GM11168 (cell line): ENCODE measurements at regions not wholly inside any gene's neighbourhood (a gene's known extent, or its start where the extent isn't known, plus 50 kb on each side); places are given as distances from the start of the nearest gene placed in this dataset.

Experiments used
- in situ Hi-C: fragments of 300-500 bp; cut with MboI; formaldehyde crosslinking; loops from one replicate; pipeline ENCODE4 v1.12.0; 2022; ENCODE audit warnings: low sequenced_read_pairs; ENCODE audit not compliant: unreplicated experiment

DNA sequence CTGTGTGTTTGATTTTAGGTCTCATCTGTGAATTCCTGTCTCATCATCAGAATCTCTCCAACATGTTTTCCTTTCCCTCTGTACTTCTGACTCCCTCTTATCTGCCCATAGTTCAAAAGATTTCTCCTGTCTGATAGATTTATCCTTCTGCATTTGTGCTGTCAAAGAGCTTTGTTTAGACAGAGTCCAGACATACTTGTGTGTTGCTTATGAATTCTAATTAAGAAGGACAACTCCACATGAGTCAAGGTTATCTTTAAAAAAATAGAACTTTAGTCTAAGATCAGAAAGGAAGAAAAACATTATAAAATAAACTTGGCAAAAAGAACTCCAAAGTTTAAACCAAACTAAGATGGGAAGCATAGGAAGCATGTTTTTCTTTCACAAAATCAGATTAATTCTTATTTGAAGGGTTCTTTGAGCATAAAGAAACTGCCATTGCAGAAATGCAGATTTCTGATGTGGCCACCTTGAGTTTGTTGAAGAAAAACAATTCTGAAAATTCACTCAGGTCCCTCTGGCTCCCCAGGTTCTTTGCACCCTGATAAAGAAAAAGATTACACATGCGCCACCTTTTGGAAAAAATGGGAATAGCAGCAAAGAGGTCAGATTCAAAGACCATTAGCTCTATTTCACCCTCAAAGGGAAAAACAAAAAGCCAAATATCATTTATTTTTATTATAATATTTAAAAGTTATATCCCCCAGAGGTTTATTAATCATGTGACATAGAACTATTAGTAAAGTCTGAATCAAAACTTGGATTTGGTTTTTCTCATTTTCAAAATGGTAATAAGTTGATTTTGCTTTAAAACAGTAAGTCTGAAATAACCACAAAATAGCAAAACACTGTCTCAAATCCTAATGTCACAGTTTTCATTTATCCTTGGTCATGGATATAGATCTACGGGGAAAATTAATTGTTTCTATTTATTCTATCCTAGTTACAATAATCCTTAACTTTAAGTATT, 143.7 kb upstream of the DCN start:
- in situ Hi-C loops = loop anchor here (25.0 kb wide), 1 partner anchor 339 kb away; no protein-coding TSS in a partner anchor

- in situ Hi-C loops = no loop called here
Observed at GRCh38 chr12:91320999-91321398, 138.4 kb upstream of the DCN start.

- in situ Hi-C loops = no loop called here
Observed at GRCh38 chr12:91319071-91319760, 136.6 kb upstream of the DCN start.

GRCh38 chr12:91317306-91317705, 134.7 kb upstream of the DCN start:
- in situ Hi-C loops = no loop called here

DNA sequence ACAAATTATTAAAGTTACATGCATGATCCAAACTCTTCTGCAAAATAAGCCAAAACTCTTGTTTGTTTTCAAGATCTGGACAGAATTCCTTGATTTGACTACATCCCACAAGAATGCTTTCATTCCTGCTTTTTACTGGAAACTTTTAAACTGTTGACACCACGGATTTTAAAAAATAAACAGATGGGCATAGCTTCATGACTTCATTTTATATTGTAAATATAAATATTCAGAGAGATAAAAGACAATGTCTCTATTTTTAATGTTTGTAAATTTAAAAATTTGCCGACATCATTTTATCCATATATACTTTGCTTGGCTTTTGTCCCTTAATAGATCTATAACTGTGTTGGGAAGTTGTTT, 134.3 kb upstream of the DCN start:
- in situ Hi-C loops = no loop called here

DNA sequence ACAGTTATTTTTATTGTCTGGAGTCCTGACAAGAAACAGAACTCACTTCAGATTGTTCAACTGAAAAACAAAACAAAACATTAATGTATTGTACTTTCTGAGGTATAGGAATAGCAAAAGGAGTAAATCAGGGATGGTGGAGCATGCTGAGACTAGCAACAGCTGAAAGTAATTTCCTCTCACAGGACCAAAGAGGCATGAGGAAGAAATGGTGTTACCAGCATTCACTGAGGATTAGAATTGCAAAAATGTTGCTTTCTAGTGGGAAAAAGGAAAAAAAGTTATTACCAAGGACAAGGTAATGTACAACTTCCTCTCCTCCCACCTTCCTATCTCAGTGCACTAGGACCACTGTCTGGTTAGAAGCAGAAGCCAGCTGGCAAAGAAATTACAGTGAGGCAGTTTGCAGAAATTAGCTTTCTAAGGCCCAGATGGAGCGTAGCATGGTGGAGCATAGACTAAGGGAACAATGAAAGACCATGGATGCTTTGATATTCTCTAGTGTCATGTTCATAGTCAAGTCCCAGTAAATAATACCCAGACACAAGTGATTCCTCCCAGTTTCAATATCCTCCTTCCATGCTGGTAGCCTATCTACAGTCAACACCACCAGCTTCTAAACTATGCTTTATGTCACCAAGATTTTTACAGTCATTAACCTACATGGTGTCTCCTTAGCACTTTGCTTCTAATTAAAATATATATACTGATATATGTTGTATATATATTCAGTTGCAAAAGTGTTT, 133.7 kb upstream of the DCN start:
- in situ Hi-C loops = no loop called here

DNA sequence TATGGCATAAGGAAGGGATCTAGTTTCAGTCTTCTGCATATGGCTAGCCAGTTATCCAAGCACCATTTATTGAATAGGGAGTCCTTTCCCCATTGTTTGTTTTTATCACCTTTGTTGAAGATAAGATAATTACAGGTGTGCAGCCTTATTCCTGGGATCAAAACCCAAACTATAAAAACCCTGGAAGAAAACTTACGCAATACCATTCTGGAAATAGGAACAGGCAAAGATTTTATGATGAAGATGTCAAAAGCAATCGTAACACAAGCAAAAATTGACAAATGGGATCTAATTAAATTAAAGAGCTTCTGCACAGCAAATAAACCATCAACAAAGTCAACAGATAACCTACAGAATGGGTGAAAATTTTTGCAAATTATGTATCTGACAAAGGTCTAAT, 128.5 kb upstream of the DCN start:
- in situ Hi-C loops = no loop called here

- in situ Hi-C loops = no loop called here
Observed at GRCh38 chr12:91309450-91309849, 126.8 kb upstream of the DCN start.

- in situ Hi-C loops = no loop called here
Observed at GRCh38 chr12:91307957-91308670, 125.5 kb upstream of the DCN start.

DNA sequence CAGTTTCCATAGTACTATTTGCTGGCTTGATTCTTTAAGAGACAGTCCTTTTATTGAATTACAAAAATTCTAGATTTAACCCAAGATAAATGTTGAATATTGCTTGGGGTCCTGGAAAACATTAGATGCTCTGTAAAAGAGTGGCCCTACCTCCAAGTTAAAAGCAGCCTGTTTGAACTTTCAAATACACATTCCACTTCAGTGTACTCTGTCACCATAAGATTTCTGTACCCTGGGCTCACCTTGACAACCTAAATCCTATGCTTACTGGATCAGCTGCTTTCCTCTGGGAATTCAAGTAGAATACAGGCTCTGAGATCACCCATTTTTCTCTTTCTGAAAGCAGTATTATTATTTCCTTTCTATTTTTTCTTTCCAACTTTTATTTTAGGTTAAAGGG, 107.7 kb upstream of the DCN start:
- in situ Hi-C loops = no loop called here

GRCh38 chr12:91289906-91290305, 107.3 kb upstream of the DCN start:
- in situ Hi-C loops = no loop called here

GRCh38 chr12:91289072-91289471, 106.5 kb upstream of the DCN start:
- in situ Hi-C loops = no loop called here

DNA sequence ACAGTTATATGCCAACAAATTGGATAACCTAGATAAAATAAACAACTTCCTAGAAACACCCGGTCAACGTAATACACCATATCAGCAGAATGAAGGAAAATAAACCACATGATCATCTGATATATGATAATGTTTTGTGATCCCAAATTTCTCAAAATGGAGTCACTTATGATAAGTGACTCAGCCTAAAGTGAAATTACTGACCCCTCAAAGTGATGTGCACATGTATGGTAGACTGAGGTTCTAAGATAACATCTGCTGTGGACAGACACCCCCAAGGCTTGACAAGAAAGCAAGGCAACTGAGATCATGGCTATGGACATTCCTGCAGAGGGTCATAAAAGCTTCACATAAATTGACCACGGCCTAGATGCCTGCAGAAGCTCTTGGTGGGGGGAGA, 105.1 kb upstream of the DCN start:
- in situ Hi-C loops = no loop called here

- in situ Hi-C loops = no loop called here
Observed at GRCh38 chr12:91278126-91278525, 95.5 kb upstream of the DCN start.

DNA sequence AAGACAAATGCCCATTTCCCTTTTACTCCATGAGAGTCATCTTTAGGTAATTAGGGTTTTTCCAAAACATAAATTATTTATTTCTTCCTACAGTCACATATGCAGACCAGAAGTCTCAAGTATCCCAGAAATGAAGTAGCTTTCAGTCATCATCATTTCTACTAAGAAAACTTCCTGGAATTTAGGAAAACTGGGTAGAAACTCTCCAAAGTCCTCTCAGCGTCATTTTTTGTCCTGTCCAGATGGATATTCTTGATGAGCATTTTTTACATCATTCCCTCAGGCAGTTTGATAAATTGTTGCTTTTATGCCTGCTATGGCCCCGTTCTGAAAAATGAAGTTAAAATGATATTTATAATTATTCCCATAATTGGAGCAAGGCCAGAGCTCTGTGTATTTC, 93.9 kb upstream of the DCN start:
- in situ Hi-C loops = no loop called here

DNA sequence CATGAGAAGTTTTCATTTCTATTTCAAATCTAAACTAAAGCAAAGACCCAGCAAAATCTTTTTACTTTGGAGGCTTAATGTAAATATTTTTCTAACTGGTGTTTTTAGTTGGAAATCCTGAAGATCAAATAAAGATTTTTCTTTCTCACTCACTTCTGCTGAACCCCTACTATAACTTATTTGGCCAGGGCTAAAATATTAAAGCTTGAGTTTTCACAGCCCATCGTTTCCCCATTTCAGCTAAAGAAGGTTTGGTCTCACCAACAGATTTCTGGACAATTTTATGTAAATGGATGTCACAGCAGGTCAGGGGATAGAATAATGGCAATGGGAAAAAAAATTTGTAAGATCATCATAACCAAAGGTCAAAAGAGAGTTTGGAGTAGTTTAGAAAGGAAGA, 92.7 kb upstream of the DCN start:
- in situ Hi-C loops = no loop called here

DNA sequence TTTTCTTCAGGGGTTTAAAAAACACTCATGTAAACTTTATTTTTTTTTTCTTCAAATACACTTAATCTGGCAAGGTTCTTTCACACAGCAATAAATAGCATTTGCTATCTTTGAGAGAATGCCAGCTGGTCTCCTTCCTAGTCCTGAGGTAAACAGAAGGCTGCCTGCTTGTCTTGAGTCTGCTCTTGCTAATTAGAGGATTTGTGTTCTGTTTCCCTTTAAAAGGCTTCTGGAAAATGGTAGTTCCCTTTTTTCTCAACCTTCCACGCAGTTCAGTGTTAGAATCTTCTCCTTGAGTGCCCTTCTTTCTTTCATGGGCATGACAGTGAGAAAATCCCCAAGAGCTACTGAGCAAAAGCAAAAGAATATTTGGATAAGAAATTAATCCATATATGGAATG, 92.3 kb upstream of the DCN start:
- in situ Hi-C loops = no loop called here

DNA sequence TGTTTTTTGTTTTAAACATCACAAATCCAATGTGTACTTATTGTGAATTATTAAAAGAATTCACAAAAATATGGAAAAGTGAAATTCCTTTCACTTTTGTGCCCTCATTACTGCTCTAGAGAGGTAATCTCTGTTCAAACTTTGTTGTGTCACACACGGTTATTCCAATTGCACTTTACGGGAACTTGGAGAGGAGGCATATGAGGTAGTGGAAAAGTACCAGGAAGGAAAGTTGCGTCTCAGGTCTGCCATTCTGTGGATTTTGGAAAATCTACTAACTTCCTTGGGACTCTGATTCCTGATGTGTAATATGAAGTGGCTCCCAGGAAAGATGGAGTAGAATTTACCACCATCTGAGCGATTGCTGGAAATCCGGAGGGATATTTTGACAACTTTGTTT, 90.9 kb upstream of the DCN start:
- in situ Hi-C loops = no loop called here

- in situ Hi-C loops = no loop called here
Observed at GRCh38 chr12:91272461-91273063, 89.9 kb upstream of the DCN start.

DNA sequence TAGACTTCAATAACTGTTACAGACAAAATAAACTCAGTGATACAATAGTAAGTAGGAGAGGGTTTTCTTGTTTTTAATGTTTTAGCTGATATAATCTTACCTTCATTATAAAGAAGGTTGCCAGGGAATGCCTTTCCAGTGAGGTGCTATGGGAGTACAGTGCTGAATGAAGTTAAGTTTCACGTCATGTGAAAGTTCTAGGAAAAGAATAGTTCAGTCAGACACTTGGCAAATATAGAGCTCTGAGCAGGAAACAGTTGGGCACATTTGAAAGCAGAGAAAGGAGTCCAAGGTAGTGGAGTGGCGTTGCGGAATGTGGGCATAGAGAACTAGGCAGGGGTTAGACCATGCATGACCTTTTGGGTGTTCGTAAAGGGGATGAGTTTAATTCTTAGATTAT, 88.6 kb upstream of the DCN start:
- in situ Hi-C loops = no loop called here
